MM.1S (cell line): ENCODE measurements at regions not wholly inside any gene's neighbourhood (a gene's known extent, or its start where the extent isn't known, plus 50 kb on each side); places are given as distances from the start of the nearest gene placed in this dataset.

Experiments used
- DNase-seq: peaks from one replicate; pipeline ENCODE4 v3.0.0-alpha.2; 2015
- H2AFZ ChIP-seq: fragments of 300-600 bp; sonication (generic); 2 replicates; pipeline ENCODE4 v1.6.0; 2016; ENCODE audit warnings: antibody characterized with exemption, low read length
- H3F3A ChIP-seq: fragments of 300-600 bp; sonication (generic); 2 replicates; pipeline ENCODE4 v1.6.1; 2016; ENCODE audit warnings: mild to moderate bottlenecking, antibody characterized with exemption, low read length, moderate library complexity, mixed read lengths; ENCODE audit not compliant: insufficient read depth
- H3K27ac ChIP-seq: fragments of 300-600 bp; sonication (generic); 2 replicates; pipeline ENCODE4 v1.5.1; 2016; ENCODE audit warnings: mild to moderate bottlenecking, low read length
- H3K27me3 ChIP-seq: fragments of 300-600 bp; sonication (generic); replicated peaks from 2 replicates; pipeline ENCODE4 v1.6.0; 2016; ENCODE audit warnings: low read length; ENCODE audit not compliant: insufficient read depth
- H3K36me3 ChIP-seq: fragments of 300-600 bp; sonication (generic); replicated peaks from 2 replicates; pipeline ENCODE4 v1.6.1; 2016; ENCODE audit warnings: mild to moderate bottlenecking, low read length, mixed read lengths; ENCODE audit not compliant: insufficient read depth
- H3K4me1 ChIP-seq: fragments of 300-600 bp; sonication (generic); 2 replicates; pipeline ENCODE4 v1.6.1; 2016; ENCODE audit warnings: low read length, mixed read lengths
- H3K4me2 ChIP-seq: fragments of 300-600 bp; sonication (generic); 2 replicates; pipeline ENCODE4 v1.6.0; 2016; ENCODE audit warnings: low read depth, low read length
- H3K4me3 ChIP-seq: fragments of 300-600 bp; sonication (generic); 2 replicates; pipeline ENCODE4 v1.5.1; 2016; ENCODE audit warnings: low read length, mixed read lengths
- H3K79me2 ChIP-seq: fragments of 300-600 bp; sonication (generic); 2 replicates; pipeline ENCODE4 v1.6.1; 2016; ENCODE audit warnings: mixed run types, low read length, mixed read lengths
- H3K9ac ChIP-seq: fragments of 300-600 bp; sonication (generic); 2 replicates; pipeline ENCODE4 v1.6.1; 2016; ENCODE audit warnings: low read length, mixed read lengths
- H3K9me2 ChIP-seq: fragments of 300-600 bp; sonication (generic); replicated peaks from 2 replicates; pipeline ENCODE4 v1.6.1; 2016; ENCODE audit warnings: mild to moderate bottlenecking, low read length, mixed read lengths; ENCODE audit not compliant: insufficient read depth
- H3K9me3 ChIP-seq: fragments of 300-600 bp; sonication (generic); replicated peaks from 2 replicates; pipeline ENCODE4 v1.6.1; 2016; ENCODE audit warnings: mild to moderate bottlenecking, low read length, mixed read lengths; ENCODE audit not compliant: insufficient read depth
- H4K20me1 ChIP-seq: fragments of 300-600 bp; sonication (generic); 2 replicates; pipeline ENCODE4 v1.6.1; 2016; ENCODE audit warnings: mild to moderate bottlenecking, low read length, moderate library complexity, mixed read lengths; ENCODE audit not compliant: insufficient read depth
- EZH2 ChIP-seq: fragments of 300-600 bp; sonication (generic); optimal IDR thresholded peaks from 2 replicates; pipeline ENCODE3; 2017; ENCODE audit warnings: low read depth, mild to moderate bottlenecking, antibody characterized with exemption, low read length, mixed read lengths
- EZH2phosphoT487 ChIP-seq: fragments of 300-600 bp; sonication (generic); IDR thresholded peaks from 2 replicates; pipeline ENCODE4 v1.6.1; 2018; ENCODE audit warnings: antibody characterized with exemption, low read length
- TF ChIP-seq, protein P1 (sequence below): fragments of 300-600 bp; sonication (generic); IDR thresholded peaks from 2 replicates; pipeline ENCODE4 v1.5.1; 2016; ENCODE audit warnings: antibody characterized with exemption, low read length, mixed read lengths

DNA sequence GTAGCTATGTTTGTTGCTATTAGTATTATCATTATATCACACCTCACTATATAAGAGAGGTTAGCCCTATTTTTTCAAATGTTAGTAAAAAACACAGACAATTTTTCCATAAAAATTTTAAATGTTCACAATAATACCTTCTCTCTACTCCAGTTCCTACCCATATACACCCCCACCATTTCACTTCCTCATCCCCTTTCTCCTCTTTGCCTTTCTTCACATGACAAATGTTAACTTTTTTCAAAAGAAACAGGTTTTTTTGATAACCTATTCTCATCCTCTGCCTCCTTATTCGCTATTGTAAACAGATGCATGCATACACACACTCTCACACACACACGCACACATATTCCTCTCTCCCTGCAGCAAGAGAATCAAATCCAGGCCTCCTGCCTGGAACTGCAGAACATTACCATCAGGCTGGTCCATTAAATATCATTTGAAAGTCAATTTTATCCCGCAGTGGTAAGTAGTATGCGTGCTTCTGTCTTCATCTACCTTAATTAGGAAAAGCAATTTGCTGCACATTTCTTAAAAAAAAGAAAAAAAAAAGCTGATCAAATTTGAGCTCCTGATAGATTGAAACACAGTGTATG lies 55.5 kb downstream of the MID1IP1 start:
- no peaks in the 10 kb centered on the region for H3K36me3 ChIP-seq
- H3K4me1 ChIP-seq, result no peaks in the 10 kb centered on the region
- H2AFZ ChIP-seq, result no peak overlapping the region
- TF ChIP-seq, protein P1, sequence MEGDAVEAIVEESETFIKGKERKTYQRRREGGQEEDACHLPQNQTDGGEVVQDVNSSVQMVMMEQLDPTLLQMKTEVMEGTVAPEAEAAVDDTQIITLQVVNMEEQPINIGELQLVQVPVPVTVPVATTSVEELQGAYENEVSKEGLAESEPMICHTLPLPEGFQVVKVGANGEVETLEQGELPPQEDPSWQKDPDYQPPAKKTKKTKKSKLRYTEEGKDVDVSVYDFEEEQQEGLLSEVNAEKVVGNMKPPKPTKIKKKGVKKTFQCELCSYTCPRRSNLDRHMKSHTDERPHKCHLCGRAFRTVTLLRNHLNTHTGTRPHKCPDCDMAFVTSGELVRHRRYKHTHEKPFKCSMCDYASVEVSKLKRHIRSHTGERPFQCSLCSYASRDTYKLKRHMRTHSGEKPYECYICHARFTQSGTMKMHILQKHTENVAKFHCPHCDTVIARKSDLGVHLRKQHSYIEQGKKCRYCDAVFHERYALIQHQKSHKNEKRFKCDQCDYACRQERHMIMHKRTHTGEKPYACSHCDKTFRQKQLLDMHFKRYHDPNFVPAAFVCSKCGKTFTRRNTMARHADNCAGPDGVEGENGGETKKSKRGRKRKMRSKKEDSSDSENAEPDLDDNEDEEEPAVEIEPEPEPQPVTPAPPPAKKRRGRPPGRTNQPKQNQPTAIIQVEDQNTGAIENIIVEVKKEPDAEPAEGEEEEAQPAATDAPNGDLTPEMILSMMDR, result no peak
- TF ChIP-seq EZH2, result no peak
- TF ChIP-seq EZH2phosphoT487, result no peak
- no peaks in the 10 kb centered on the region for H3K9me2 ChIP-seq
- no peak overlapping the region for H3K4me2 ChIP-seq
- H3K4me3 ChIP-seq, result no peak overlapping the region
- no peak overlapping the region for H3K9ac ChIP-seq
- no peaks in the 10 kb centered on the region for H4K20me1 ChIP-seq
- H3K9me3 ChIP-seq, result no peaks in the 10 kb centered on the region
- H3K79me2 ChIP-seq, result no peaks in the 10 kb centered on the region
- H3K27ac ChIP-seq, result no peak overlapping the region
- H3K27me3 ChIP-seq, result no peaks in the 10 kb centered on the region
- H3F3A ChIP-seq, result no peaks in the 10 kb centered on the region
- no peak for DNase-seq

DNA sequence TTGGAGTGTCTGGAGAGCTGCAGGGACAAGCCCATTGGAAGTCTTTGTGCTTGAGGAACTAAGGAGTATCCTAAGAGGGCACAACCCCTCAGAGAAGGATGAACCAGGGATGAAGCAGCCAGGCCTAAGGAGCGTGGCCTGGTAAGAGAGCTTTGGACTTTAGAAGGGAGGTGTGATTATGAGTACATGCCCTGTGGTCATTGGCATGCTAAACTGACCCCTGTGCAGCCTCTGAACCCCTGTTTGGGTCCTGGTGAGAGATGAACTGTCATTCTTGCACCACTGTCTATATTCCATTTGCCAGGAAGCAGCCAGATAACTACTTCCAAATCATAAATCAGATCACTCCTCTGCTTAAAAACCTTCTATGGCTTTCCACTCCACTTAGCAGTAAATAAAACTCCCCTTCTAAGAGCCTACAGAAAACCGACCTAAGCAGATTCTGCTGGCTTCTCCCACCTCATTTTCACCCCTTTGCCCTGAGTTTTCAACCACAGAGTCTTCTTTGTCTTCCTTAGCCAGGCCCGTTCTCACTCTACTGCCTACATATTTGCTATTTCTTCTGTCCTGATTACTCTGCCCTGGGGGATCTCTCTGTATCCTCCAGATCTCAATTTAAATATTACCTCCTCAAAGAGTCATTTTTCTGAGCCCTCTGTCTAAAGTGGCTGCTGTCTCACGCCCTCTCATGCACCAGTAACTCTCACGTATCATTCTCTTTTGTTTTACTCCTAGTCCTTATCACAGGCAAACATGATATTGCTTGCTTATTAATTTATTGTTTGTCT lies 56.7 kb downstream of the MID1IP1 start:
- Histone ChIP-seq H3K79me2 (no peaks in the 10 kb centered on the region), H3K9me2 (no peaks in the 10 kb centered on the region), H3K4me1 (no peaks in the 10 kb centered on the region), H3K27me3 (no peaks in the 10 kb centered on the region), H4K20me1 (no peaks in the 10 kb centered on the region), H3K36me3 (no peaks in the 10 kb centered on the region), H3K4me3 (no peak overlapping the region), H3K9ac (no peak overlapping the region), H3K9me3 (no peaks in the 10 kb centered on the region), H3F3A (no peaks in the 10 kb centered on the region), H3K27ac (no peak overlapping the region), H2AFZ (no peak overlapping the region), H3K4me2 (no peak overlapping the region)
- DNase-seq, result no peak
- TF ChIP-seq, protein P1, result no peak
- TF ChIP-seq EZH2phosphoT487 (no peak), EZH2 (no peak)

DNA sequence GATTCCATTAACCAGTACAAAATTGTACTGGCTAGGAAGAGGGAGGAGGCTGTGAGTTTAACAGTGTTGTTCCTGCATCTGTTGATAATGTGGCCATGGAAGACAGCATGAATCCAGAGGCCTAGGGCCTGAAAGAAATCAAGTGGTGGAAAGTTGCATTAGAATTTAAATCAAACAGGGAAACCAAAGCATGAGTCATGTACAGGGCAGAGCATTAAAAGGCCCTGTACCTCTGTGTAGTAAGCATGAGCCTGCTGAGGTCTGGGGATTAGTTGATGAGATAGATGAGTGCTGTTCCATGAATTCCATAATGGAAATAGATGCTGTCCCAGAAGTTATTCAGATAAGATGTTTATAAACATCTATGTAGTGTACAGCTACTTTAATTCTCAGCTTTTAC lies 58.3 kb downstream of the MID1IP1 start:
- Histone ChIP-seq H2AFZ (no peak overlapping the region), H3K4me2 (no peak overlapping the region), H3K4me1 (no peaks in the 10 kb centered on the region), H3K4me3 (no peak overlapping the region), H3K79me2 (no peaks in the 10 kb centered on the region), H3K27ac (no peak overlapping the region), H3K9me2 (no peaks in the 10 kb centered on the region), H3F3A (no peaks in the 10 kb centered on the region), H3K36me3 (no peaks in the 10 kb centered on the region), H3K9ac (no peak overlapping the region), H3K27me3 (no peaks in the 10 kb centered on the region), H4K20me1 (no peaks in the 10 kb centered on the region), H3K9me3 (no peaks in the 10 kb centered on the region)
- TF ChIP-seq EZH2 (no peak), EZH2phosphoT487 (no peak)
- TF ChIP-seq, protein P1, result no peak
- no peak for DNase-seq
